Duodenal mucosa (tissue), 2 donors: ENCODE measurements at regions not wholly inside any gene's neighbourhood (a gene's known extent, or its start where the extent isn't known, plus 50 kb on each side); places are given as distances from the start of the nearest gene placed in this dataset.

Experiments used
- H3K27ac ChIP-seq: one replicate; pipeline ENCODE4 v1.7.0; 2013; ENCODE audit warnings: low read depth, low read length
- H3K27me3 ChIP-seq, 2 donors: one replicate each; pipeline ENCODE4 v1.7.0; 2013; ENCODE audit warnings: low read length in 2 of 2, control low read depth in 1 of 2; ENCODE audit not compliant: insufficient read depth in 2 of 2, control insufficient read depth in 1 of 2
- H3K36me3 ChIP-seq, 2 donors: one replicate each; pipeline ENCODE4 v1.7.0; 2013; ENCODE audit warnings: low read length in 2 of 2, control low read depth in 1 of 2; ENCODE audit not compliant: insufficient read depth in 2 of 2, control insufficient read depth in 1 of 2
- H3K4me1 ChIP-seq, 2 donors: one replicate each; pipeline ENCODE4 v1.7.0; 2013; ENCODE audit warnings: low read length in 2 of 2, control low read depth in 1 of 2; ENCODE audit not compliant: insufficient read depth in 2 of 2, control insufficient read depth in 1 of 2
- H3K4me3 ChIP-seq, 2 donors: one replicate each; pipeline ENCODE4 v1.7.0; 2013; ENCODE audit warnings: low read length in 2 of 2, low read depth in 1 of 2
- H3K9ac ChIP-seq, 2 donors: one replicate each; pipeline ENCODE4 v1.7.0; 2013; ENCODE audit warnings: low read length in 2 of 2, low read depth in 1 of 2
- H3K9me3 ChIP-seq, 2 donors: one replicate each; pipeline ENCODE4 v1.7.0; 2013; ENCODE audit warnings: low read length in 2 of 2, control low read depth in 1 of 2; ENCODE audit not compliant: control insufficient read depth in 1 of 2

DNA sequence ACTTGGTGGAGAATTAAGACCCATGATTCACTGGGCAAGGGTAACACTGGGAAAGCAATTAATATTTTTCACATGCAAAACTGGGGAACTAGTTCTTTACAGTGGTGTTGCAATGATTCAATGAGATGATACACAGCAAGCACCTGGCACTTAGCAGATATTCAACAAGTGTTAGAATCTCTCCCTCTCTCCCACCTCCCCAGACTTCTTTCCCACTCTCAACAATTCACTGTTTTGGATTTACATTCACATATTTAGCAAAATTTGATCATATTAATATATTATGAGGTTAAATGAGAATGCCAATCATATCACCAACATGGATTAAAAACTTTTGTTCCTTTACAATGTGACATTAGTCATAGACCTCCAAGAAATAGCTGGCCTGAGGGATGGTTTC lies 223.1 kb upstream of the GRIP1 start:
- Histone ChIP-seq H3K9me3 (no peaks in the 10 kb centered on the region), H3K4me3 (no peak overlapping the region), H3K9ac (no peak overlapping the region), H3K27ac (no peak overlapping the region), H3K4me1 (peaks cover 3 to 7% of the 10 kb centered on the region in 2 donors), H3K27me3 (no peaks in the 10 kb centered on the region), H3K36me3 (no peaks in the 10 kb centered on the region)

- no peaks in the 10 kb centered on the region for H3K9me3 ChIP-seq
- H3K4me3 ChIP-seq, result no peak overlapping the region
- no peaks in the 10 kb centered on the region for H3K27me3 ChIP-seq
- no peaks in the 10 kb centered on the region for H3K36me3 ChIP-seq
- H3K9ac ChIP-seq, result no peak overlapping the region
- H3K4me1 ChIP-seq, result peaks cover 3 to 7% of the 10 kb centered on the region in 2 donors
- H3K27ac ChIP-seq, result no peak overlapping the region
Observed at GRCh38 chr12:66903782-66904396, 225.0 kb upstream of the GRIP1 start.

- H3K9ac ChIP-seq, result no peak overlapping the region
- no peaks in the 10 kb centered on the region for H3K36me3 ChIP-seq
- no peaks in the 10 kb centered on the region for H3K9me3 ChIP-seq
- no peak overlapping the region for H3K4me3 ChIP-seq
- no peak overlapping the region for H3K27ac ChIP-seq
- peaks cover 3 to 7% of the 10 kb centered on the region in 2 donors for H3K4me1 ChIP-seq
- no peaks in the 10 kb centered on the region for H3K27me3 ChIP-seq
Observed at GRCh38 chr12:66905201-66905600, 226.3 kb upstream of the GRIP1 start.

GRCh38 chr12:66910366-66910974 lies 231.6 kb upstream of the GRIP1 start:
- Histone ChIP-seq H3K9me3 (no peaks in the 10 kb centered on the region), H3K27ac (no peak overlapping the region), H3K36me3 (no peaks in the 10 kb centered on the region), H3K27me3 (no peaks in the 10 kb centered on the region), H3K4me3 (no peak overlapping the region), H3K9ac (no peak overlapping the region), H3K4me1 (no peaks in the 10 kb centered on the region)

- Histone ChIP-seq H3K36me3 (no peaks in the 10 kb centered on the region), H3K4me1 (no peaks in the 10 kb centered on the region), H3K9me3 (no peaks in the 10 kb centered on the region), H3K27me3 (no peaks in the 10 kb centered on the region), H3K9ac (no peak overlapping the region), H3K4me3 (no peak overlapping the region), H3K27ac (no peak overlapping the region)
Observed at GRCh38 chr12:66915306-66915904, 236.5 kb upstream of the GRIP1 start.

GRCh38 chr12:66916189-66916588 lies 237.3 kb upstream of the GRIP1 start:
- no peak overlapping the region for H3K9ac ChIP-seq
- no peak overlapping the region for H3K4me3 ChIP-seq

GRCh38 chr12:66919466-66919865 lies 240.6 kb upstream of the GRIP1 start:
- H3K27ac ChIP-seq, result no peak overlapping the region
- H3K9ac ChIP-seq, result no peak overlapping the region
- H3K36me3 ChIP-seq, result no peaks in the 10 kb centered on the region
- H3K9me3 ChIP-seq, result no peaks in the 10 kb centered on the region
- H3K27me3 ChIP-seq, result no peaks in the 10 kb centered on the region
- H3K4me3 ChIP-seq, result no peak overlapping the region
- H3K4me1 ChIP-seq, result no peaks in the 10 kb centered on the region

More at GRCh38 chr12:66916189-66916588, 237.3 kb upstream of the GRIP1 start:
- Histone ChIP-seq H3K9me3 (no peaks in the 10 kb centered on the region), H3K27me3 (no peaks in the 10 kb centered on the region), H3K4me1 (no peaks in the 10 kb centered on the region), H3K36me3 (no peaks in the 10 kb centered on the region), H3K27ac (no peak overlapping the region)

DNA sequence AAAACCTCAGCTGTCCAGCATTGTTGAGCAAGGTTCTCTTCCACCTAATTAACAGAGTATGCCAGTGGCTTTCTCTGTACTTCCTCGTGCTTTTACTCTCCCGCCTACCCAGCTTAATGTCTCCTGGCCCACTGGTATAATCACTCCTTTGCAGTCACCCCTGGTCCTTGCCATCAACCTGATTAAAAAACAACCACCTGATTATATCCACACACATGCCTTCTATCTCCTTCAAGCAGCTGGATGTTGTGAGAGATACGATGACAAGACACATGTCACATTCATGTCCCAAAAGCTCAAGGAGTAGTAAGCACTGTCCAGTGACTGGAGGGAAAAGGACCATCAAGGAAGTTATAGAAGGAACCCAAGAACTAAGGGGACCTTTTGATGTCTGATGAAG lies 241.3 kb upstream of the GRIP1 start:
- no peaks in the 10 kb centered on the region for H3K27me3 ChIP-seq
- H3K36me3 ChIP-seq, result no peaks in the 10 kb centered on the region
- no peaks in the 10 kb centered on the region for H3K4me1 ChIP-seq
- no peak overlapping the region for H3K27ac ChIP-seq
- H3K9me3 ChIP-seq, result no peaks in the 10 kb centered on the region
- no peak overlapping the region for H3K4me3 ChIP-seq
- no peak overlapping the region for H3K9ac ChIP-seq

DNA sequence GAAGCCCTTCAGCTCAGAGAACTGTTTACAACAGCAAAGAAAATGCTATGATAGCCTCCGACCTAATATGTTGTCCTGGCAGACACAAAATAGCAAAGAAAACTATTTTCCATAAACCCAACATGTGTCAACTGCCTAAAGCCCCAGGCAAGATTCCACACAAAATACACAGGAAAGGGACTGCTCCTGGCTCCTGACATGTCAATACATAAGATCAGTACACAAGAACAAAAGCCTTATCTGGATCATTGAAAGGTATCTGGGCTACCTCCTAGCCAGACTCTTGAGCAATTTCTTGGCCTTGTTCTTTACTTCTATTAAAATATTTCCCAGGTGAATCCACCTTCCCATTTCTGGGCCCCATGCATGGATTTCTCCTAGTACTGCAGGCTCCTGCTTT lies 242.3 kb upstream of the GRIP1 start:
- no peaks in the 10 kb centered on the region for H3K9me3 ChIP-seq
- no peak overlapping the region for H3K4me3 ChIP-seq
- no peaks in the 10 kb centered on the region for H3K27me3 ChIP-seq
- no peak overlapping the region for H3K27ac ChIP-seq
- H3K36me3 ChIP-seq, result no peaks in the 10 kb centered on the region
- H3K9ac ChIP-seq, result no peak overlapping the region
- no peaks in the 10 kb centered on the region for H3K4me1 ChIP-seq

GRCh38 chr12:66925083-66925482 lies 246.2 kb upstream of the GRIP1 start:
- Histone ChIP-seq H3K36me3 (no peaks in the 10 kb centered on the region), H3K9me3 (no peaks in the 10 kb centered on the region), H3K4me3 (no peak overlapping the region), H3K27me3 (no peaks in the 10 kb centered on the region), H3K27ac (no peak overlapping the region), H3K4me1 (no peaks in the 10 kb centered on the region), H3K9ac (no peak overlapping the region)
